Mesenchymal stem cell (in vitro differentiated cells and primary cell): ENCODE measurements at regions not wholly inside any gene's neighbourhood (a gene's known extent, or its start where the extent isn't known, plus 50 kb on each side); places are given as distances from the start of the nearest gene placed in this dataset.
"Not testable (repeated sequence)": the region's sequence is repeated elsewhere in the genome, so short reads cannot be mapped to it uniquely, and the experiment has no call there.

Experiments
- DNase-seq: peaks from one replicate; pipeline ENCODE4 v3.0.0-alpha.2; 2013
- H2AFZ ChIP-seq: one replicate; pipeline ENCODE4 v1.6.1; 2013; ENCODE audit warnings: low read depth, mild to moderate bottlenecking, control low read depth, inconsistent platforms, low read length, moderate library complexity
- H2AK5ac ChIP-seq: 2 replicates; pipeline ENCODE4 v1.6.1; 2013; ENCODE audit warnings: low read length, moderate library complexity, mild to moderate bottlenecking, inconsistent platforms; ENCODE audit not compliant: severe bottlenecking
- H2BK120ac ChIP-seq: one replicate; pipeline ENCODE4 v1.6.1; 2013; ENCODE audit warnings: low read depth, mild to moderate bottlenecking, inconsistent platforms, low read length, moderate library complexity
- H2BK12ac ChIP-seq, 2 experiments: one replicate each; pipeline ENCODE4 v1.6.1; 2013; ENCODE audit warnings: inconsistent platforms in 2 of 2, low read length in 2 of 2, mild to moderate bottlenecking in 2 of 2, moderate library complexity in 2 of 2, control low read depth in 1 of 2
- H2BK15ac ChIP-seq: one replicate; pipeline ENCODE4 v1.6.1; 2013; ENCODE audit warnings: mild to moderate bottlenecking, low read depth, inconsistent platforms; ENCODE audit not compliant: poor library complexity, severe bottlenecking
- H2BK5ac ChIP-seq: 2 replicates; pipeline ENCODE4 v1.6.1; 2013; ENCODE audit warnings: low read depth, mild to moderate bottlenecking, low read length, control low read depth, inconsistent platforms; ENCODE audit not compliant: poor library complexity, severe bottlenecking
- H3K14ac ChIP-seq, 2 experiments: one replicate each; pipeline ENCODE4 v1.6.1; 2013; ENCODE audit warnings: inconsistent platforms in 2 of 2, low read length in 2 of 2, control low read depth in 1 of 2, mild to moderate bottlenecking in 1 of 2, moderate library complexity in 1 of 2
- H3K18ac ChIP-seq, 2 experiments: one replicate each; pipeline ENCODE4 v1.6.1; 2013; ENCODE audit warnings: inconsistent platforms in 2 of 2, low read length in 2 of 2, control low read depth in 1 of 2, low read depth in 1 of 2, mild to moderate bottlenecking in 1 of 2
- H3K23ac ChIP-seq, 2 experiments: one replicate each; pipeline ENCODE4 v1.6.1; 2013; ENCODE audit warnings: inconsistent platforms in 2 of 2, low read length in 2 of 2, mild to moderate bottlenecking in 2 of 2, moderate library complexity in 2 of 2, control low read depth in 1 of 2
- H3K27ac ChIP-seq: 2 replicates; pipeline ENCODE4 v1.5.1; 2013; ENCODE audit warnings: mild to moderate bottlenecking, moderate library complexity, low read length, control low read depth, inconsistent platforms; ENCODE audit not compliant: poor library complexity, severe bottlenecking
- H3K27me3 ChIP-seq, 2 experiments: 2 replicates each; pipeline versions ENCODE4 v1.6.1 to v1.7.0; 2013; ENCODE audit warnings: low read length in 2 of 2, mild to moderate bottlenecking in 2 of 2, moderate library complexity in 2 of 2, control low read depth in 1 of 2, inconsistent platforms in 1 of 2; ENCODE audit not compliant: control insufficient read depth in 1 of 2, insufficient read depth in 1 of 2
- H3K36me3 ChIP-seq, 2 experiments: 2 replicates each; pipeline versions ENCODE4 v1.6.1 to v1.7.0; 2013; ENCODE audit warnings: low read length in 2 of 2, control low read depth in 1 of 2, inconsistent platforms in 1 of 2, low read depth in 1 of 2, mild to moderate bottlenecking in 1 of 2; ENCODE audit not compliant: insufficient read depth in 2 of 2, control insufficient read depth in 1 of 2
- H3K4ac ChIP-seq, 2 experiments: one replicate each; pipeline ENCODE4 v1.6.1; 2013; ENCODE audit warnings: inconsistent platforms in 2 of 2, low read length in 2 of 2, mild to moderate bottlenecking in 2 of 2, moderate library complexity in 2 of 2, control low read depth in 1 of 2, low read depth in 1 of 2
- H3K4me1 ChIP-seq: 2 replicates; pipeline ENCODE4 v1.6.1; 2013; ENCODE audit warnings: low read depth, low read length, control low read depth; ENCODE audit not compliant: control insufficient read depth, insufficient read depth
- H3K4me2 ChIP-seq: 2 replicates; pipeline ENCODE4 v1.6.1; 2013; ENCODE audit warnings: low read length, mild to moderate bottlenecking, inconsistent platforms; ENCODE audit not compliant: poor library complexity, severe bottlenecking
- H3K4me3 ChIP-seq, 2 experiments: 2 replicates each; pipeline versions ENCODE4 v1.5.1 to v1.7.0; 2013; ENCODE audit warnings: low read length in 2 of 2, mild to moderate bottlenecking in 2 of 2, control low read depth in 1 of 2, low read depth in 1 of 2; ENCODE audit not compliant: insufficient read depth in 1 of 2
- H3K79me1 ChIP-seq: replicated peaks from 2 replicates; pipeline ENCODE4 v1.6.1; 2013; ENCODE audit warnings: mild to moderate bottlenecking, control low read depth, low read length, inconsistent platforms; ENCODE audit not compliant: poor library complexity, severe bottlenecking
- H3K9ac ChIP-seq: 2 replicates; pipeline ENCODE4 v1.7.0; 2013; ENCODE audit warnings: mild to moderate bottlenecking, low read length, moderate library complexity
- H3K9me3 ChIP-seq: 2 replicates; pipeline ENCODE4 v1.7.0; 2013; ENCODE audit warnings: mild to moderate bottlenecking, low read length; ENCODE audit not compliant: control insufficient read depth
- H4K8ac ChIP-seq: one replicate; pipeline ENCODE4 v1.6.1; 2013; ENCODE audit warnings: inconsistent platforms, mild to moderate bottlenecking, low read length, moderate library complexity
- H4K91ac ChIP-seq: one replicate; pipeline ENCODE4 v1.6.1; 2013; ENCODE audit warnings: mild to moderate bottlenecking, low read length, inconsistent platforms
- WGBS: methylation state at CpG from one replicate; pipeline ENCODE4 v1.1.7; 2013; ENCODE audit warnings: mixed read lengths; 5-methylcytosine and 5-hydroxymethylcytosine counted together

DNA sequence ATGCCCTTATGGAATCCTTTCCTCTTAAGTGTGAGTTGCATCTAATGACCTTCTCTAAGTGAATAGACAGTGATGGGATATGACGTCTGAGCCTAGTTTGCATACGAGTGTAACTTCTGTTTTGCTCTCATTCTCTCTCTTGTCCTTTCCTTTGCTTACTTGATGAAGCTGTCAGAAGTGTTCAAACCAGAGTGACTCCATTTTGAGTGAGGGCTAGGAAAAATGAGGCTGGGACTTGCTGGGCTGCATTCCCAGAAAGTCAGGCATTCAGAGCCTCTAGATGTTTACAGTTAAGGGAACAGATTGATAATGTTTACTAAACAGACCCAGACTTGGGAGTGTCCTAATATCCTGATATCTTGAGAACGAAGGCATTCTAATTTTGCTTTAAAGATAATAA is 311.2 kb upstream of the SOX4 start:
- not testable (repeated sequence) for H2AK5ac ChIP-seq, H3K9me3 ChIP-seq, H2BK12ac ChIP-seq, H3K23ac ChIP-seq, H3K27me3 ChIP-seq, H2BK15ac ChIP-seq, H3K79me1 ChIP-seq, H3K4me2 ChIP-seq, H3K14ac ChIP-seq, H2BK120ac ChIP-seq, H3K18ac ChIP-seq, H3K4me3 ChIP-seq, H4K8ac ChIP-seq, H3K36me3 ChIP-seq, DNase-seq, H4K91ac ChIP-seq, H3K27ac ChIP-seq, H2AFZ ChIP-seq, H2BK5ac ChIP-seq, H3K4ac ChIP-seq, H3K4me1 ChIP-seq, H3K9ac ChIP-seq
- WGBS: 92% methylated on average over 2 of the region's 3 CpGs

DNA sequence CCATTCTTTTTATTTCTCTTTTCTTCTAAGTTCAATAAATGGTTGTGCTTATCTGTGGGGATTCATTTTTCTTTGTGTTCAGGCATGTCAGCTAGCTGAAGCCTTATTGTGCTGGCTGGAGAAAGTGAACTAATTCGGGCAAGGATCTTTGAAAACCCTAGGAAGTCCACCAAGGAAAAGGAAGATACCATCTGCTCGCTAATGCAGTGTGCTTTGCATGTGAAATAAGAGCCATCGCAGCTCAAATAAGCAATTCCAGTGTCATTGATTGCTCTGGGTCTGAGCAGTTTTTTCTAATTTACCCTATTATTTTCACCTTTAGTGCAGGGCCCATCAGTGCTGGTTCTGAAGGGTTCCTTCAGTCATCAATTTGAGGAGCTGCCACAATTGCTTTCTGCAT is 309.4 kb upstream of the SOX4 start:
- Histone ChIP-seq H3K27me3 (no peaks in the 10 kb centered on the region), H2BK120ac (no peak overlapping the region), H4K8ac (no peak overlapping the region), H3K4ac (no peak overlapping the region), H2AFZ (no peak overlapping the region), H3K18ac (no peak overlapping the region), H3K79me1 (no peaks in the 10 kb centered on the region), H3K36me3 (no peaks in the 10 kb centered on the region), H3K9me3 (no peaks in the 10 kb centered on the region), H2AK5ac (no peak overlapping the region), H3K4me1 (no peaks in the 10 kb centered on the region), H2BK12ac (no peak overlapping the region), H3K23ac (no peak overlapping the region), H2BK5ac (no peak overlapping the region), H4K91ac (no peak overlapping the region), H2BK15ac (no peak overlapping the region), H3K14ac (no peak overlapping the region), H3K4me2 (no peak overlapping the region), H3K27ac (no peak overlapping the region), H3K9ac (no peak overlapping the region), H3K4me3 (no peak overlapping the region)
- no peak for DNase-seq
- WGBS: 93% methylated on average over 3 of the region's 3 CpGs

DNA sequence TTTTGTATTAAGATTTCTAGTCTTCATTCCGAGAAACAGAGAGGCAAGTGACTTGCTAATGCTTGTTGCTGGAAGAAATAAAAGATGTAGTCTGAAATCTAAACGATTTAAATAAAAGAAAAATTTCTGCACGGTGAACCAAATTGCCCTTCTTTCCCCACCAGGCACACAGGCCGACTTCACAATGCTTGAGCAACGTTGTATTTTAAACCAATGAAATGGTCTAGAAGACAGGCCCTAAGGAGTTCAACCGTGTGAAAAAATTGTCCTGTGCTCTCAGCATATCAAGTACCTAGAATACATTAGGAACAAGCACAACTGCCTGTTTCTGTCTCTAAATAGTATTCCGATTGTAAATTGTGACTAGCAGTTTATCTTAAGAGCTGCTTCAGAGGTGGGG is 308.8 kb upstream of the SOX4 start:
- no peaks in the 10 kb centered on the region for H3K27me3 ChIP-seq
- H3K4me3 ChIP-seq: no peak overlapping the region
- H2BK5ac ChIP-seq: no peak overlapping the region
- H3K4me1 ChIP-seq: no peaks in the 10 kb centered on the region
- H4K8ac ChIP-seq: no peak overlapping the region
- no peak overlapping the region for H2BK15ac ChIP-seq
- no peak overlapping the region for H2AK5ac ChIP-seq
- H4K91ac ChIP-seq: no peak overlapping the region
- no peak overlapping the region for H3K4me2 ChIP-seq
- WGBS: 90% methylated on average over 7 of the region's 7 CpGs
- no peak overlapping the region for H2AFZ ChIP-seq
- DNase-seq: no peak
- H3K23ac ChIP-seq: no peak overlapping the region
- no peak overlapping the region for H3K4ac ChIP-seq
- no peaks in the 10 kb centered on the region for H3K9me3 ChIP-seq
- H3K18ac ChIP-seq: no peak overlapping the region
- H3K36me3 ChIP-seq: no peaks in the 10 kb centered on the region
- no peak overlapping the region for H2BK12ac ChIP-seq
- H3K14ac ChIP-seq: no peak overlapping the region
- no peak overlapping the region for H2BK120ac ChIP-seq
- H3K9ac ChIP-seq: no peak overlapping the region
- no peaks in the 10 kb centered on the region for H3K79me1 ChIP-seq
- H3K27ac ChIP-seq: no peak overlapping the region

DNA sequence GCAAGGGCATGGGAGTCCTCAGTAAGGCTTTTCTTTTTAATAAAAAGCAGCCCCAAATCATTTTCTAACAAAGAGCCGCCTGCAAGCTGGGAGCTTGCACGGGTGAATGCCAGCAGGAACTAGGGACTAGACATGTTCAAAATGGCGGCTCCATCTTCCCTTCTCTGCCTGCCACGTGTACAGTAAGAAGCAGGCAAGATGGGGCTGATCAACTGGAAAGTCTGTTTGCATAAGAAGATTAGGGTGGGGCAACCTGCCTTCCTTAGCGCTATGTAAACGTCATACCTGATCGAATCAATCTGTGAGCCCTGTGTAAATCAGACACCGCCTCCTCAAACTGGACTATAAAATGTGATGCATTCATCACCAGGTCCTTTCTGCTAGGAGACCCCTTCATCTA is 299.4 kb upstream of the SOX4 start:
- DNase-seq: no peak
- no peak overlapping the region for H4K91ac ChIP-seq
- H3K36me3 ChIP-seq: no peaks in the 10 kb centered on the region
- no peak overlapping the region for H3K18ac ChIP-seq
- H2BK5ac ChIP-seq: no peak overlapping the region
- no peaks in the 10 kb centered on the region for H3K4me1 ChIP-seq
- H3K27ac ChIP-seq: no peak overlapping the region
- no peak overlapping the region for H2BK12ac ChIP-seq
- H3K79me1 ChIP-seq: no peaks in the 10 kb centered on the region
- H3K9ac ChIP-seq: no peak overlapping the region
- H2BK15ac ChIP-seq: no peak overlapping the region
- no peak overlapping the region for H2AFZ ChIP-seq
- no peak overlapping the region for H3K23ac ChIP-seq
- H3K27me3 ChIP-seq: no peaks in the 10 kb centered on the region
- H3K4me3 ChIP-seq: no peak overlapping the region
- 96% methylated on average over 8 of the region's 8 CpGs for WGBS
- no peaks in the 10 kb centered on the region for H3K9me3 ChIP-seq
- H3K14ac ChIP-seq: no peak overlapping the region
- H4K8ac ChIP-seq: no peak overlapping the region
- H2AK5ac ChIP-seq: no peak overlapping the region
- no peak overlapping the region for H3K4me2 ChIP-seq
- H2BK120ac ChIP-seq: no peak overlapping the region
- no peak overlapping the region for H3K4ac ChIP-seq
